Kidney tubule cell (primary cell): ENCODE measurements at regions not wholly inside any gene's neighbourhood (a gene's known extent, or its start where the extent isn't known, plus 50 kb on each side); places are given as distances from the start of the nearest gene placed in this dataset.
A peak's percentile ranks its signal among the peaks of the same experiment; 100 is the strongest.
"Not testable (repeated sequence)": the region's sequence is repeated elsewhere in the genome, so short reads cannot be mapped to it uniquely, and the experiment has no call there.

Experiments used
- DNase-seq: peaks from one replicate; pipeline ENCODE4 v3.0.0-alpha.2; 2018; ENCODE audit warnings: low spot score

DNA sequence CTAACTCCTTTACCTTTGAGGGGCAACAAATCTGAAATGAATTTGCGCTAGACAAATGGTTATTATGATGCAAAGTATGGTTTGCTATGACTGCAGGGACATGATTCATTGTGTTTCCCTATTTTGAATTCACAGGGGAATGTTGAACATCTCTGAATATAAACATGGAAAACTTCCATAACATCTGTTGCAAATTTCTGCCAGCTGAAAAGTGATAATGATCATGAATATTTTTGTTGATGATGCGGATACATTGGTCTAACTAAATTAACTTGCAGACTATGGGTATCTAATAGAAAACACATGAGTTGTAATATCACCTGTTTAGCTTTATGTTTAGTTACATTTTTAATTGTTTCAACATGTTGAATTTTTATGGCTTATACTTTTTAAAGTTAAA lies 1325.5 kb downstream of the REEP3 start:
- no peak for DNase-seq

DNA sequence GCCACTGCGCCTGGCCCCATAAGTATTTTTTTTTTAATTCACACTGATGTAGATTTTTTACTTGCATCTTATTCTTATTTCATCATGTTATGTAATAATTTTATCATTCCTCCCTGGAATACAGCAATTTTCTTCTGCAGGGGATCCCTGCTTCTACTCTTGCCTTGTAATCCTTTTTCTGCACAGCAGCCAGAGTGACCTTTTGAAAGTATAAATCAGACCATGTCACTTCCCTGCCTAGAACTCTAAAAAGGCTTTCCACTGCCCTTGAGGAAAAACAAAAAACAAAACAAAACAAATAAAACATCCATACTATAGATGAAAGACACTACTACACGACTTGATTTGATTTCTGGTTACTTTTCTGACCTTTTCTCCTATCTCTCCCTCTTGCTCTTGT lies 1334.7 kb downstream of the REEP3 start:
- DNase-seq = no peak

DNA sequence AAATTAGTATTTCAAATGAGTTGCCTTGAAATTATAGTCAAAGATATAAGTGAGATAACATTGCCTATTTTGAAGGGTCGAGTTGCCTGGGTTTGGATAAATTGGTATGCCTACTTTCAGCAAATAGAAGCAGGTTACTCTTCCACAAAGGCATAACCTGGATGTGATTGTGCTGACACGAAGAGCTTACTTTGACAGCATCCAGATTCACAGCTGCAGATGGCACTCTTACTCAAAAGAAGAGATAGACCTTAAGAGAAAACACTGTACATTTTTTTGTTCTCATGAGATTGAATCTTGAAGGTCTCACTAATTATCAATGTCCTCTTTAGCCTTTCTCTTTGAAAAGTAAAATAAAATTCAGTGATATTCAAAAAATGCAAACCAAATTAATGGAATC lies 1338.7 kb downstream of the REEP3 start:
- no peak for DNase-seq

DNA sequence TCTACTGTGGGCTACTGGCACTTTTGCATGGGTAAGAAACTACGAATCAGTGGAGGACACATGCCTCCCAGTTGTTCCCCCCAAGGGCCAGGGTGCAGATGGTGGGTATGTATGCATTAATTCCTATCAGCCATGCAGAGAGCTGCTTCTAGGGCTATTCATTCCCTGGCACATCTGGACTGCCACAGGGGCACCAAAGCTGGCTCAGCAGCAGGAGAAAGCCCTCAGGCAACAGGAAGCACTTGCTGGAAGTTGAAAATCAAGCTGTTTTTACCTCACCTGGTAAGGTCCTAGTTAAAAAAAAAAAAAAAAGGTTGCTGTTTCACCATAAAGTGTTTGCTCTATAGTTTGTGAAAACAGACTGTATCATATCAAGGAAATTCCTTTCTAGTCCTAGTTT lies 1342.6 kb downstream of the REEP3 start:
- DNase-seq = no peak

DNA sequence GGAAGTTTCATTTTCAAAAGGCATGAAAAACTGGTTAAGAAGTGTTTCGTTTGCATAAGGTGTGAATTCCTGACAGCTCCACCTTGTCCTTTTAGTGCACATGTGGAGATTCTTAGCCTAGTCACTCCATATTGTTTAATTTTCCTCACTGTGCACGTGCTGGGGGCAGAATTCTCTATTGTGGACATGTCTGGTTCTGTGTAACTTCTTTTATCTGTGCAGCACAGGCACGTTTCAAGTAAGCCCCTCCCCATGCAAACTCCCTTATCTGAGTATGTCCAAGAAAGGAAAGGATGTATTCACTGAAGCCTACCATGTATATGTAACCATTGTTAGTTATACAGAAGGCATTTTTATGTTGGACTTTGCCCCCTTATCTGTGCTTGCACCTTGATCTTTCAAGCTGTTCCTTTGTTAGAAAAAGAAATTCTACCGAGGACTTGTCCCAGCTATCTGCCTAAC lies 1346.3 kb downstream of the REEP3 start:
- no peak for DNase-seq

DNA sequence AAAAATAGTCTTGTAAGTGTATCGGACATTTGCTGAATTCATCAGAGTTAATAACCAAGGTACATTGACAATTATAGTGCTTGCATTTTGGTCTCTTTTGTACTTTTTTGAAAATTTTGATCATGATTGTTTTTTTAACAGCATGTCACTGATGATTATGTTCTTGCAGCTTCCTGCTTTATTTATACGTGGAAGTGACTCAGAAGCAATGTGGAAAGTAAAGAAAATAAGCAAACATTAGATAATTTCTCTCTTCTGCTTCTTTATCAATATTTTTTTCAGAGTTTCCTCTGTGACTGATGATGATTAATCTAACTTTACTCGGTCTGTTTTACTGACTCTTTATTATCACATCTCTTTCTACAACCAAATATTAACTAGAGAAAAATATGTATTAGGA lies 1351.9 kb downstream of the REEP3 start:
- DNase-seq = no peak

DNA sequence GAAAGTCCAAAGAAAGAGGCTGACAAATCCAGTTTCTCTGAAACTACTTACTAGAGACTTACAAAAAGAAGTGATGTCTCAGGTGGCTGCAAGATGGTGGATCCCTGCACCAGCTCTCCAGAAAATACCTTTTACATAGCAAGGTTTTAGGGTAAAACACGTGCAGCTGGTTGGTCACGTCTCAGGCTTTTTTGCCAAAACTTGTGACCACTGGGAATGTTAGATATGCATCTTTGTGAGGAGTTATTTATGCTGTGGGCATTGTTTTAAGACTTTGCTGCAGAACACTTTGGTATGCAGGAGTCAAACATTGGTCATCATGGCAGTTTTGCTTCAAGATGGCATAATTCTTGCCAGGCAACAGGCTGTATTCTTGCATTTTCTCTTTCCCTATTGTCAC lies 1352.8 kb downstream of the REEP3 start:
- no peak for DNase-seq

DNA sequence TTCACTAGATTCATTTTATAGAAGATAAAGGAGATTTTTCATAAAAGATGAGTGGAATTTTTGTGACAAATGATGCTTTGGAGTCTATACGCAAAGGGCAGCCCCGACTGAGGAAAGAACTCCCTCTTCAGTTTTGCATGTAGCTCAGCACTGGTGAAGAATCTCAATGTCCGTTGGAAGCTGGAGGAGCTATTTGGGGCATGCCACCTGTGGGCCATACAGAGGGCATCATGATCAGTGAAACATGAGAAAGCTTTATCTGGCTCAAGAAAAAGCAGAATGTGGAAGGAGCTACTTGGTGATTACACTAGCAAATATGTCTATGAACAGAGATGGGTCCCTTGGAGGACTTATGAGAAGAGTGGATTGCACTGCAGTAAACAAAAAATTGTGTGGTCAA lies 1359.3 kb downstream of the REEP3 start:
- no peak for DNase-seq

DNA sequence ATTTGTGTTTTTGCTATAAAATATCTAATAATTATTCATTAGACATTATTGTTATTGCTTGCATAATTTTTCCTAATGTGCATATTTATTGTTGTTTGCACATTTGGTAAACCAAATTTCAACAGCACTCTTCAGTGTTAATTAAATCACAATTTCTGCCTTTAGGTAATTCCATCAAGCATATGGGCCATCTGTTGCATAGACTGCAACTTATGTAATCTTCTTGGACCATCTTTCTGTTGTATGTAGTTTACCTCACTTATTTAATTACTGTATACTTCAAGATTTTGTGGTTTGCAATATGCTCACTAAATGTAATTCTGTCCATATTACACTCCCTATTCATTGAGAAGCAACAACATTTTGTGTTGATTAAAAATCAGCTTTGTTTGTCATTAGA lies 1360.1 kb downstream of the REEP3 start:
- no peak for DNase-seq

DNA sequence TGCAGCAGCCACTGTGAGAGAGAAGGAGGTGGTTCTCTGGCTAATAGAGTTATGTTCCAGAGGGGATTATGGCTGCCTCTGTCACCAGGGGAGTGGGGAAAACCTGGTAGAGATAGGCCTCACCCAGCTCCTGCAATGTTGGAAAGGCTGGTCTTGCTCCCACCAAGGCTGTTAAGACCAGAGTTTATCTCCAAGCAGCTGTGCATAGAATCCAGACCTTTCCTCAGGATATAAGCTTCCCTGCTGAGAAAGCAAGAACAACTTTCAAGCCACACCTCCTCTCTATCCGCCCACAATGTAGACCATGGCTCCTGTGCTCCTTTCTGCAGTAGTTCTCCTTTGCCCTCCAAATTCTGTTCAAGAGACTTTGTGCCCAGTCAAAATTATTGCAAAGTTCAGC lies 1375.4 kb downstream of the REEP3 start:
- DNase-seq = no peak

DNA sequence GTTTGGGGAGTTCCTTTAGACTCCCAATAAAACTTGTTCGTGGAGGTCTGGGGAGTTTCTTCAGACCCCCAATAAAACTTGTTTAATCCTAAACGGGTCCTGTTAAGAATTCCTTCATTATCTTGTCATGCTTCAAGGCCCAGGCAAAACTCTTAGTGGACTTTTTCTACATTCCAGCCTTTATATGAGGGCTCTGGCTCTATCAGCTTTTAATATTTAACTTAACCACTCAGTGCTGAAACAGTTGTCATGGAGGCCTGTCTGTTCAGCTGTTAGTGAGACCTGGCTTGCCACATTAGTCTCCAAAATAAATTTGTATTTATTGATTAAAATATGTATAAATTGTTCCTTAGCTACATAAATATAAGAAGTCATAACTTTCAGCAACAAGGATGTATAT lies 1385.1 kb downstream of the REEP3 start:
- peak; percentile 60 for DNase-seq

DNA sequence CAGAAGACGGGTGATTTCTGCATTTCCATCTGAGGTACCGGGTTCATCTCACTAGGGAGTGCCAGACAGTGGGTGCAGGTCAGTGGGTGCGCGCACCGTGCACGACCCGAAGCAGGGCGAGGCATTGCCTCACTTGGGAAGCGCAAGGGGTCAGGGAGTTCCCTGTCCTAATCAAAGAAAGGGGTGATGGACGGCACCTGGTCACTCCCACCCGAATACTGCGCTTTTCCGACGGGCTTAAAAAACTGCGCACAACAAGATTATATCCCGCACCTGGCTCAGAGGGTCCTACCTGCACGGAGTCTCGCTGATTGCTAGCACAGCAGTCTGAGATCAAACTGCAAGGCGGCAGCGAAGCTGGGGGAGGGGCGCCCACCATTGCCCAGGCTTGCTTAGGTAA lies 1403.1 kb downstream of the REEP3 start:
- DNase-seq = not testable (repeated sequence)

DNA sequence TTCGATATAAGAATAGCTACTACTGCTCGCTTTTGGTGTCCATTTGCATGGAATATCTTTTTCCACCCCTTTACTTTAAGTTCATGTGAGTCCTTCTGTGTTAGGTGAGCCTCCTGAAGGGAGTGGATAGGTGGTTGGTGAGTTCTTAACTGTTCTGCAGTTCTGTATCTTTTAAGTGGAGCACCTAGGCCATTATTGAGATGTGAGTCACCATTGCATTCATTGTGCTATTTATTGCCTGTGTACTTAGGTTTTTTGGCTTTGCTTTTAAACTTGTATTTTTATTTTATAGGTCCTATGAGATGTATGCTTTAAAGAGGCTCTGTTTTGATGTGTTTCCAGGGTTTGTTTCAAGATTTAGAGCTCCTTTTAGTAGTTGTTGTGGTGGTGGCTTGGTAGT lies 1430.8 kb downstream of the REEP3 start:
- no peak for DNase-seq

DNA sequence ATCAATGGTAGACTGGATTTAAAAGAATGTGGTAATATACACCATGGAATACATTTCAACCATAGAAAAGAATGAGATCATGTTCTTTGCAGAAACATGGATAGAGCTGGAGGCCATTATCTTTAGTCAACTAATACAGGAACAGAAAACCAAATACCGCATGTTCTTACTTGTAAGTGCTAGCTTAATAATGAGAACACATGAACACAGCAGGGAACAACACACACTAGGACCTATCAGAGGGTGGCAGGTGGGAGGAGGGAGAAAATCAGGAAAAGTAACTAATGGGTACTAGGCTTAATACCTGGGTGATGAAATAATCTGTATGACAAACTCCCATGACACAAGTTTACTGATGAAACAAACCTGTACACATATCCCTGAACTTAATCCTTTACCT lies 1435.2 kb downstream of the REEP3 start:
- no peak for DNase-seq

DNA sequence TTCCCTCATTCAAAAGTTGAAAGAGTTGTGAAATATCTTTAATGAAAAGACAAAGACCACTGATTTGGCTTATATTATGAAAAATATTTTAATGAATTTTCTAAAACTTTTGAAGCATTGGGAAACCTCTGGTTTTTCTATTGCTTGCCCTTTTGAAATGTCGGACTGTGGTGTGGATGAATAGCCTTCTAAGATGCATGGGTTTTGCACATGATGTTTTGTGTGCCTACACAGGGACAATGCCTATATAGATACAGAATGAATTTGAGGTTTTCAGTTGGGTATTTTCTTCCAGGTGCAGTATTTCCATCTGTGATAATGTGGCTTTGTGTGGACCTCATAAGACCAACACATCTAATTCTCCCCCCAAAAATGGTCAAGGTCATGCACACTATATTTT lies 1437.9 kb downstream of the REEP3 start:
- no peak for DNase-seq

DNA sequence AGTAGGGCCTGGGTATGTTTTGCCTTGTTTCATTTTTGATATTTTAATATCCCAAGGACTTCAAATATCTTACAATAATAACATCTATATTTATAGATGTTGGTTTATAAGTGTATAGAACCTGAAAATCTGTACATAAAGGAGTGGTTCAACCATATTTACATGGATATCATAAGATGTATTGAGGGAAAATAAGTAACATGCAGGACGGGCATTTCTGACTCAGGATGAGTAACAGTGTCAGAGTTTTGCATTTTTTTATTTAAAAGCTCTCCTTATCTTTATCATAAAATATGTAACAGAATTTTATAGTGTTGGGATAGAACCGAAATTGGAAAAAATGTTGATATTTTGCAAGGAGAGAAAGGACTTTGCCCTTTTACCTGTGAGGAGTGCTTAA lies 1438.7 kb downstream of the REEP3 start:
- no peak for DNase-seq

DNA sequence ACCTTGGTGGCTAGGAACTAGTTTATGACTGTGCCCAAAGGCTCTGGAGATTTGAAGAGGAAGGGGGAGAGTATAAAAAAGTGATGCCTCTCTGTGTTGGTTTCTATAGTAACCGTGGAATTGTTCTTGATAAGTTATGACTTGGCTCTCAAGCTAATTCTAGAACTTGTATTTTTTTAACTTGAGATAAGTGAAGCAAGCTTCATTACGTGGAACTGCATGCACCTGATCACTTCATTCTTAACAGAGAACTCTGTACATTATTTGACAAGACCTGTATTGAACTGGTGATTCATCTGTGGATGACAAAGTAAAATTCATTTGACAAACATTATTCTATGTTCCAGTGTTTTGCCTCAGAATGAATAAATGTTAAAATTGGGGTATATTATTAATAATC lies 1452.2 kb downstream of the REEP3 start:
- no peak for DNase-seq

DNA sequence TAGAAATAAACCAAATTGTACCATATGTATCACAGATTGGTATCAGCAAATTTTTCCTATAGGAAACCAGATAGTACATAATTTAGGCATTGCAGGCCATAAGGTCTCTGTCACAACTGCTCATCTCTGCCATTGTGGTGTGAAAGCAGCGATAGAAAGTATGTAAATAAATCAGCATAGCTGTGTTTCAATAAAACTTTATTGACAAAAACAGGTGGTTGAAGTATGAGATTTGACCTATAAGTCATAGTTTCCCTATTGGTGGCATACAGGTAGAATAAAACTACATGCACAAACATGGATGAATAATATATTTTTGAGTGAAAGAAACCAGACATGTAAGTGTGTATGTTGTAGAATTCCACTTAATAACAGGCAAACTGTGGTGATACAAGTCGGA lies 1454.9 kb downstream of the REEP3 start:
- no peak for DNase-seq

DNA sequence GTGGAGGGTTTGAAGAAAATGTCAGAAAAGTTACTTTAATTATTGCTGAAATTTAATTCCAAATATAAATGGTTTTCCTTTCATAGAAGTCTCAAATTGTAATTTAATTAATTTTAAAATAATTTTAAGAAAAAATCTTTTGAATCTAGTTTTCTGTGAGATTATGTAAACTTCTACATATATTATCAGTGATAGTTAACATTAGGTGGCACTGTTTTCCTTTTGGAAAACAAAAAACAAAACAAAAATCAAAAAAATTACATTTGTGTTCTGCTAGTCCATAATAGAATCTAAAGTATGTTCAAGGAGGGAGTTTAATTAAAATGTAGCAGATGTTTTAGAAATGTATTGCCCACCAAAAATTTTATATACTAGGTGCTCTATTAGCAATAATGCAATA lies 1456.7 kb downstream of the REEP3 start:
- no peak for DNase-seq

DNA sequence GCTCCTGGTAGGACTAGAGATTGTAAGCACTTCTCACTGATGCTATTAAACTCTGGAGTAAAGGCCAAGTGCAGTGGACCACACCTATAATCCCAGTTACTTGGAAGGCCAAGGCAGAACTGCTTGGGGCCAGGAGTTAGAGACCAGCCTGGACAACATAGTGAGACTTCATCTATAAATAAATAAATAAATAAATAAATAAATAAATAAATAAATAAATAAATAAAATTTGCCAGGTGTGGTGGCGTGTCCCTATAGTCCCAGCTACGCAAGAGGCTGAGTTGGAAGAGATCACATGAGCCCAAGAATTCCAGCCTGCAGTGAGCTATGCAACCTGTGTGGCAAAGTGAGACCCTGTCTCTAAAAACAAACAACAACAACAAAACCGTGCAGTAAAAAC lies 1475.7 kb downstream of the REEP3 start:
- no peak for DNase-seq

DNA sequence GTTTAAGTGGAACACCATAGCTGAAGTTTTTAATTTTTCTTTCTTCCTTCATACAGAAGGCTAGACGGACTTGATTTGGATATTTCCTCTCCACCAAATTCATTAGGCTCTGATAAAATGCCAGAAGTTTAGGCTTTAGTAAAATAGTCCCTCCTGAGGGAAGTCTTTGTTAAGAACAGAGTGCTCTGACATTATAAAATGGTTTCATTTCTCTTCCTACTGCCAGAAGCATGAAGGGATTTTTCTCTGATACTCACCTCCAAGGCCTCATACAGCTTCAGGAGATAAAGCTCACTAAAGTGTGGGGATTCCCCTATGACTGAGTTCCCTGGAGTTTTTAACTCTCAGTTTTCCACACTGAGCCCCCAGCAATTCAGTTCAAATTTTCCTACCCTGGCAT lies 1489.6 kb downstream of the REEP3 start:
- DNase-seq = no peak

DNA sequence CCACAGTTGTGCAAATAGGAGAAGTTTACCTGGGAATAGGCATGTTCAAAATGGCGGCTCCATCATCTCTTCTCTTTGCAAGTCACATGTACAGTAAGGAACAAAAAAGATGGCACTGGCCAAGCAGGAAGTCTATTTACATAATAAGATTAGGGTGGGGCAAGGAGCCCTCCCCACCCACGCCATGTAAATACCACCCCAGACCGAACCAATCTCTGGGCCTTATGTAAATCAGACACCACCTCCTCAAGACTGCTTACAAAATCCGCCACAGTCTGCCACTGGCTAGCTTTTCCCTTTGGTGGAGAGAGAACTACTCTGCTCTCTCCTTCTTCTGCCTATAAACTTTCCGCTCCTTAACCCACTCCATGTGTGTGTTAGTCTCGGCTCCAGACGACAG lies 1496.3 kb downstream of the REEP3 start:
- DNase-seq = no peak

DNA sequence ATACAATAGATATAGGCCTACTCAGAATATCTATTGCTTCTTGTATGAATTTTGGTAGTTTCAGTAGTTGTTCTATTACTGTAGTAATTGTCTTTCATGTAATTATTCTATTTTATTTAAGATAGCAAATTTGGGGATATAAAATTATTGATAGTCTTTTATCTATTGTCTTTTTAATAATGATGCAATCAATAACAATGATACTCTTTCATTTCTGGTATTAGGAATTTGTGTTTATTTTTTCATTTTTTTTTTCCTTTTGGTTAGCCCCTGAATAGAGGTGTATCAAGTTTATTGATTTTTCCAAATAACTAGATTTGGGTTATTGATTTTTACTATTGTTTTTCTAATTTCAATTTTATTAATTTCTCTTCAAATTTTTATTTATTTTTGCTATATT lies 1503.7 kb downstream of the REEP3 start:
- DNase-seq = no peak

DNA sequence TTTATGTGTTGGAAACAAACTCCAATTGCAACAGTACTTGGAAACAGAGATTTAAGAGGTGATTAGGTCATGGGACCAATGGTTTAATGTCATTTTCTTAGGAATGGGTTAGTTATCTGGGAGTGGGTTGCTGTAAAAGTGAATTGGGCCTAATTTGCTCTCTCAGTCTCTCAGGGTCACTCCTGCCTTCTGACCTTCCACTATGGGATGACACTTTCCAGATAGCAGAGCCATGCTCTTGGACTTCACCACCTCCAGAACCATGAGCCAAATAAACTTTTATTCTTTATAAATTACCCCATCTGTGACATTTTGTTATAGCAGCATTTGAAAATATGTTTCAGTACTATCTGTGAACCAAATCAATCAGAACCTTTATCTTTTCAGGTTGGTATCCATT lies 1509.1 kb downstream of the REEP3 start:
- no peak for DNase-seq
